ENCODE measurements at regions not wholly inside any gene's neighbourhood (a gene's known extent, or its start where the extent isn't known, plus 50 kb on each side); places are given as distances from the start of the nearest gene placed in this dataset.
"Not testable (repeated sequence)": the region's sequence is repeated elsewhere in the genome, so short reads cannot be mapped to it uniquely, and the experiment has no call there.

- FAIRE-seq, result no peak
- DNase-seq (ENCODE audit: low spot score), result no peak
Measured at GRCh38 chr14:71758229-71758951, 173.8 kb upstream of the RGS6 start.

GRCh38 chr14:71762575-71762974 lies 169.7 kb upstream of the RGS6 start:
- no peak for FAIRE-seq
- no peak for DNase-seq (ENCODE audit: low spot score)

GRCh38 chr14:71764701-71765382 lies 167.4 kb upstream of the RGS6 start:
- no peak for DNase-seq (ENCODE audit: low spot score)
- no peak for FAIRE-seq

GRCh38 chr14:71765505-71765904 lies 166.7 kb upstream of the RGS6 start:
- FAIRE-seq, result no peak

GRCh38 chr14:71770431-71770830 lies 161.8 kb upstream of the RGS6 start:
- DNase-seq (ENCODE audit: low spot score) (no peak), FAIRE-seq (no peak)

More at GRCh38 chr14:71765505-71765904, 166.7 kb upstream of the RGS6 start:
- no peak for DNase-seq (ENCODE audit: low spot score)

- not testable (repeated sequence) for FAIRE-seq; DNase-seq (ENCODE audit: low spot score)
Measured at GRCh38 chr14:71771421-71771820, 160.8 kb upstream of the RGS6 start.

- not testable (repeated sequence) for FAIRE-seq; DNase-seq (ENCODE audit: low spot score)
Measured at GRCh38 chr14:71771996-71772395, 160.2 kb upstream of the RGS6 start.

- FAIRE-seq (no peak), DNase-seq (ENCODE audit: low spot score) (no peak)
Measured at GRCh38 chr14:71773898-71774481, 158.2 kb upstream of the RGS6 start.

GRCh38 chr14:71776471-71777360 lies 155.5 kb upstream of the RGS6 start:
- FAIRE-seq, result no peak
- no peak for DNase-seq (ENCODE audit: low spot score)

GRCh38 chr14:71780075-71780474 lies 152.2 kb upstream of the RGS6 start:
- no peak for DNase-seq (ENCODE audit: low spot score)
- no peak for FAIRE-seq

GRCh38 chr14:71780822-71781221 lies 151.4 kb upstream of the RGS6 start:
- DNase-seq (ENCODE audit: low spot score) (no peak), FAIRE-seq (no peak)

- DNase-seq (ENCODE audit: low spot score) (no peak), FAIRE-seq (no peak)
Measured at GRCh38 chr14:71783088-71783487, 149.1 kb upstream of the RGS6 start.

- DNase-seq (ENCODE audit: low spot score) (no peak), FAIRE-seq (no peak)
Measured at GRCh38 chr14:71783786-71784185, 148.4 kb upstream of the RGS6 start.

GRCh38 chr14:71789005-71789404 lies 143.2 kb upstream of the RGS6 start:
- no peak for FAIRE-seq

GRCh38 chr14:71799841-71800240 lies 132.4 kb upstream of the RGS6 start:
- FAIRE-seq, result no peak
- no peak for DNase-seq (ENCODE audit: low spot score)

More at GRCh38 chr14:71789005-71789404, 143.2 kb upstream of the RGS6 start:
- DNase-seq (ENCODE audit: low spot score), result no peak

- FAIRE-seq, result no peak
- no peak for DNase-seq (ENCODE audit: low spot score)
Measured at GRCh38 chr14:71800878-71801277, 131.4 kb upstream of the RGS6 start.

GRCh38 chr14:71803539-71804260 lies 128.5 kb upstream of the RGS6 start:
- DNase-seq (ENCODE audit: low spot score) (no peak), FAIRE-seq (no peak)

GRCh38 chr14:71804992-71805391 lies 127.2 kb upstream of the RGS6 start:
- FAIRE-seq (no peak), DNase-seq (ENCODE audit: low spot score) (no peak)

GRCh38 chr14:71807049-71807448 lies 125.2 kb upstream of the RGS6 start:
- DNase-seq (ENCODE audit: low spot score); FAIRE-seq: not testable (repeated sequence)

- DNase-seq (ENCODE audit: low spot score); FAIRE-seq: not testable (repeated sequence)
Measured at GRCh38 chr14:71810800-71811199, 121.4 kb upstream of the RGS6 start.

- no peak for DNase-seq (ENCODE audit: low spot score)
- no peak for FAIRE-seq
Measured at GRCh38 chr14:71812693-71813092, 119.5 kb upstream of the RGS6 start.
